ENCODE measurements at regions not wholly inside any gene's neighbourhood (a gene's known extent, or its start where the extent isn't known, plus 50 kb on each side); places are given as distances from the start of the nearest gene placed in this dataset.

DNA sequence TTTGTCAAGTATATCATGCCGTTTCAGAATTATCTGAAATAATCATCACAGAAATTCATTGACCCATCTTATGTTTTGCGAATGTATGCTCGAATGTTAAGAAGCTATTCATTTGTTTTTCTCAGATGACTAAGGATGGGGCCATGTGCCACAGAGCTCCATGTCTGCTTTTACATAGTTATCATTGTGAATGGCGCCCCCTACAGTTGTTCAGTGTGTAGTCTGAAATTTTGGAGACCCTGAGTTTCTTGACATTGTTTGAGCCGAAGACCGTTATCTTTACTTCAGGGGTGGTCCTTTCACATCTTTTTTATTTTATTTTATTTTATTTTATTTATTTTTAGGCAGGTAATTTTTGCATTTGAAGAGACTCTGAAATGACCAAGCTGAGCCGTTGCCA lies 972.0 kb upstream of the RBFOX1 start:
- no peaks in the 10 kb centered on the region for H3K27me3 ChIP-seq
- no peaks in the 10 kb centered on the region for H3K36me3 ChIP-seq
- H3K4me1 ChIP-seq: no peaks in the 10 kb centered on the region
- ATAC-seq (ENCODE audit: low FRiP score in 2 of 2) (no peak), DNase-seq (no peak)
- no peaks in the 10 kb centered on the region for H3K9me3 ChIP-seq
- 83 to 92% methylated on average over 7 of the region's 7 CpGs for WGBS, 2 donors
- no peak overlapping the region for H3K27ac ChIP-seq
- H3K4me3 ChIP-seq: no peak overlapping the region
- TF ChIP-seq POLR2AphosphoS5 (IDR thresholded peaks at IDR 0.05): no peak
- TF ChIP-seq POLR2A (IDR thresholded peaks at IDR 0.05): no peak
- TF ChIP-seq, protein P1, sequence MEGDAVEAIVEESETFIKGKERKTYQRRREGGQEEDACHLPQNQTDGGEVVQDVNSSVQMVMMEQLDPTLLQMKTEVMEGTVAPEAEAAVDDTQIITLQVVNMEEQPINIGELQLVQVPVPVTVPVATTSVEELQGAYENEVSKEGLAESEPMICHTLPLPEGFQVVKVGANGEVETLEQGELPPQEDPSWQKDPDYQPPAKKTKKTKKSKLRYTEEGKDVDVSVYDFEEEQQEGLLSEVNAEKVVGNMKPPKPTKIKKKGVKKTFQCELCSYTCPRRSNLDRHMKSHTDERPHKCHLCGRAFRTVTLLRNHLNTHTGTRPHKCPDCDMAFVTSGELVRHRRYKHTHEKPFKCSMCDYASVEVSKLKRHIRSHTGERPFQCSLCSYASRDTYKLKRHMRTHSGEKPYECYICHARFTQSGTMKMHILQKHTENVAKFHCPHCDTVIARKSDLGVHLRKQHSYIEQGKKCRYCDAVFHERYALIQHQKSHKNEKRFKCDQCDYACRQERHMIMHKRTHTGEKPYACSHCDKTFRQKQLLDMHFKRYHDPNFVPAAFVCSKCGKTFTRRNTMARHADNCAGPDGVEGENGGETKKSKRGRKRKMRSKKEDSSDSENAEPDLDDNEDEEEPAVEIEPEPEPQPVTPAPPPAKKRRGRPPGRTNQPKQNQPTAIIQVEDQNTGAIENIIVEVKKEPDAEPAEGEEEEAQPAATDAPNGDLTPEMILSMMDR (IDR thresholded peaks at IDR 0.05): no peak
- no peak for TF ChIP-seq EP300 (IDR thresholded peaks at IDR 0.05)

DNA sequence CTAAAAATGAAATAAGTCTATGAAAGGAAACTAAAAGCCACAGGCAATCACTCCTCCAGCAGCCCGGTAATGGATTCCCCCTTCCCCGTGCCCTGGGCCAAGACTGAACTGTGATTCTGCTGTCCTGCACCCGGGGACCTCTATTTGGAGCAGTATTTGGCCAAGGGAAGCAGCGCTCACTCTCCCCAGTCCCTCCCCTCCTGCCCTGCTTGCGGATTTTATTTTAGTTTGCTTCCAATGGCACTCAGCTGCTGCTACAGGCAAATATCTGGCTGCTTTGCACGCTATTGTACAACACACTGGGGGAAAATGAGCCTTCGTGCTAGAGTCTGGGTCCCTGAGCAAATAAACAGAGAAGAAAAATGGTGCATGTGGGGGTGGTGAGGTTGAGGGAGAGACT lies 975.7 kb upstream of the RBFOX1 start:
- H3K36me3 ChIP-seq: no peaks in the 10 kb centered on the region
- H3K27me3 ChIP-seq: no peaks in the 10 kb centered on the region
- no peaks in the 10 kb centered on the region for H3K9me3 ChIP-seq
- WGBS, 2 donors: 21 to 39% methylated on average over 7 of the region's 7 CpGs
- no peaks in the 10 kb centered on the region for H3K4me1 ChIP-seq
- no peak overlapping the region for H3K4me3 ChIP-seq
- no peak overlapping the region for H3K27ac ChIP-seq
- TF ChIP-seq, protein P1 (IDR thresholded peaks at IDR 0.05): no peak
- TF ChIP-seq POLR2A (IDR thresholded peaks at IDR 0.05): no peak
- ATAC-seq (ENCODE audit: low FRiP score in 2 of 2) (no peak), DNase-seq (no peak)

DNA sequence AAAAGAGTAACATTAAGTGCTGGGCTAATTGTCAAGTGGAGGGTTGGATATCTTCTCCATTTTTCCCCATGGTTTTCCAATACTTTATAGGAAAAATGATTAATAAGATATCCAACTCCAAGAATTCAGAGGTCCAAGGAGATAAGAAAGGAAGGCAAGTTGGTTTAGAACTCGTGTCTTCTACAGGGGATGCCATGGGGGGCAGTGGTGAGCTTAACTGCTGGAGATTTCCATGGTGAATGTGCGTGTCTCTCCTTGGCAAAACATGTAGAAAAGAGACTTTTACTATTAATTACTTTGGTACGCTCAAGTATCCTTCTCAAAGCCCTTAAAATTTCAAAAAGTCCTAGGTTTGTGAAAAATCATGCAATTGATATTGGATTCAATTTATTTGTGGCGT lies 982.9 kb upstream of the RBFOX1 start:
- TF ChIP-seq, protein P1 (IDR thresholded peaks at IDR 0.05): no peak
- TF ChIP-seq EP300 (IDR thresholded peaks at IDR 0.05) (no peak), POLR2AphosphoS5 (IDR thresholded peaks at IDR 0.05) (no peak)
- Histone ChIP-seq H3K4me3 (no peak overlapping the region), H3K36me3 (no peaks in the 10 kb centered on the region), H3K27ac (no peak overlapping the region), H3K9me3 (no peaks in the 10 kb centered on the region), H3K27me3 (no peaks in the 10 kb centered on the region), H3K4me1 (no peaks in the 10 kb centered on the region)
- ATAC-seq (ENCODE audit: low FRiP score in 2 of 2): no peak
- no peak for DNase-seq
- WGBS, 2 donors: 62 to 77% methylated on average over 4 of the region's 4 CpGs

DNA sequence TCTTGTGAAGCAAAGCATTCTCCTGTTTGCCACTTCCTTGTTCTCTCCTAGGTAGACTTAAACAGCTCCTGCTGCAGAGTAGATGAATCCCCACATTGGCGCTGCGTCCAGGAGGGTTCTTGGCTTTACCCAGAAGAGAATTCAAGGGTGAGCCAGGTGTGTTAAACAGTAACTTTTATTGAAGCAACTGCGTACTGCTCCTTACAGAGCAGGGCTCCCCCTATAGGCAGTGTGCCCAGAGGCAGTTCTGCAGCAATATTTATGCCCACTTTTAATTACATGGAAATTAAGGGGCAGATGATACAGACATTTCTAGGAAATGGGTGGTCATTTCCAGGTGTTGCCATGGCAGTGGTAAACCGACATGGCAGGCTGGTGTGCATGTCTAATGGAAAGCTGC lies 987.6 kb upstream of the RBFOX1 start:
- 95 to 96% methylated on average over 4 of the region's 4 CpGs for WGBS, 2 donors
- H3K27me3 ChIP-seq: no peaks in the 10 kb centered on the region
- H3K27ac ChIP-seq: no peak overlapping the region
- no peak for ATAC-seq (ENCODE audit: low FRiP score in 2 of 2)
- TF ChIP-seq, protein P1 (IDR thresholded peaks at IDR 0.05): no peak
- TF ChIP-seq EP300 (IDR thresholded peaks at IDR 0.05) (no peak), POLR2A (IDR thresholded peaks at IDR 0.05) (no peak), POLR2AphosphoS5 (IDR thresholded peaks at IDR 0.05) (no peak)
- H3K4me3 ChIP-seq: no peak overlapping the region
- H3K9me3 ChIP-seq: peaks cover 0 to 14% (median 0%) of the 10 kb centered on the region in 4 donors
- DNase-seq: no peak
- H3K4me1 ChIP-seq: no peaks in the 10 kb centered on the region
- no peaks in the 10 kb centered on the region for H3K36me3 ChIP-seq

DNA sequence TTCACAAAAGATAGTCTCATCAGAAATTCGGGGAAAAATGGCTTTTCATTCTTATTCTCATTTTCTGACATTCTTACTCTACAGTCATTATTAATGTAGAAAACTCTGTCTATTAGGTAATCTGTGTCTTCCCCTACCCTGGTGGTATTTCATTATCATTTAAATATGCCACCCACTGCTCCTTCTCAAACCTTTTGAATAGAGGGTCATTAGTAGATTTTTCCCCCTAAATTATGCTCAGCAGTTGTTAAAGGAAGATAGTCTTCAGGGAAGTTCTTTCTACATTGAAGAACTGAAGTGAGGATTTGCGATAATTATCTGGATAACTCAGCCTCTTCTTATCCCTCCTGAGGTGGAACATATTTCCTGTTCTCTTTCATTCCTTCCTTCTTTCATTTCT lies 989.5 kb upstream of the RBFOX1 start:
- ATAC-seq (ENCODE audit: low FRiP score in 2 of 2): no peak
- no peak for DNase-seq
- Histone ChIP-seq H3K4me3 (no peak overlapping the region), H3K9me3 (peaks cover 0 to 14% (median 0%) of the 10 kb centered on the region in 4 donors), H3K4me1 (no peaks in the 10 kb centered on the region), H3K27ac (no peak overlapping the region), H3K27me3 (no peaks in the 10 kb centered on the region), H3K36me3 (no peaks in the 10 kb centered on the region)
- WGBS, 2 donors: 25 to 32% methylated on average over 2 of the region's 2 CpGs
- TF ChIP-seq, protein P1 (IDR thresholded peaks at IDR 0.05): no peak
- TF ChIP-seq EP300 (IDR thresholded peaks at IDR 0.05) (no peak), POLR2A (IDR thresholded peaks at IDR 0.05) (no peak), POLR2AphosphoS5 (IDR thresholded peaks at IDR 0.05) (no peak)
